HCT116 (cell line): ENCODE measurements at regions not wholly inside any gene's neighbourhood (a gene's known extent, or its start where the extent isn't known, plus 50 kb on each side); places are given as distances from the start of the nearest gene placed in this dataset.
"Not testable (repeated sequence)": the region's sequence is repeated elsewhere in the genome, so short reads cannot be mapped to it uniquely, and the experiment has no call there.

Experiments used
- ATAC-seq: fragments of 200-7000 bp; cut with Tn5 transposase; 2 replicates; pipeline ENCODE4 v1.9.1; 2020; ENCODE audit warnings: mild to moderate bottlenecking, moderate library complexity
- BruUV-seq: library from RNA; stranded (reverse); fragments of 400-500 nt; replicated peaks from 2 replicates; lab custom pipeline; 2021; lab: Mats Ljungman, UMichigan
- CTCF ChIA-PET: fragments of 300-600 bp; sonication (Branson Sonifier 250); formaldehyde crosslinking; loops from one replicate; lab custom pipeline; 2021; ENCODE audit warnings: antibody characterized with exemption; lab: Charles Lee
- POLR2A ChIA-PET: fragments of 300-600, 350-600 bp; sonication (Branson Sonifier 250); formaldehyde crosslinking; loops from one replicate; lab custom pipeline; 2021; ENCODE audit warnings: antibody characterized with exemption; lab: Charles Lee
- RAD21 ChIA-PET, 2 experiments: fragments of 300-600 bp; sonication (Branson Sonifier 250); formaldehyde crosslinking; loops; one replicate each; lab custom pipeline; 2023; ENCODE audit warnings: low total read pairs in 2 of 2; ENCODE audit not compliant: uncharacterized antibody in 2 of 2, unreplicated experiment in 2 of 2, low non-redundant PET in 1 of 2; lab: Charles Lee
- DNase-seq: peaks from one replicate; pipeline ENCODE4 v3.0.0-alpha.2; 2010; ENCODE audit warnings: low read depth, low spot score
- H2AFZ ChIP-seq: fragments of 200-600 bp; shearing (Covaris generic), sonication (generic); 2 replicates; pipeline ENCODE4 v1.6.1; 2017; ENCODE audit warnings: low read depth, mixed run types, mixed read lengths, antibody characterized with exemption, low read length; ENCODE audit not compliant: poor library complexity, severe bottlenecking
- H3K27ac ChIP-seq: 2 replicates; pipeline ENCODE4 v1.5.1; 2012; ENCODE audit warnings: low read depth, low read length
- H3K27me3 ChIP-seq: fragments of 200-600 bp; sonication (generic); 2 replicates; pipeline ENCODE4 v1.6.1; 2016; ENCODE audit warnings: mixed run types, low read length, mixed read lengths; ENCODE audit not compliant: insufficient read depth
- H3K36me3 ChIP-seq, 2 experiments: fragments of 200-500 bp in 1 of 2; fragments of 200-600 bp in 1 of 2; sonication (Bioruptor generic) in 1 of 2; sonication (generic) in 1 of 2; 2 replicates each; pipeline versions ENCODE4 v1.5.1 to v1.6.1; 2014 to 2016; ENCODE audit warnings: low read length in 2 of 2, inconsistent platforms in 1 of 2, mixed read lengths in 1 of 2, mixed run types in 1 of 2; ENCODE audit not compliant: insufficient read depth in 2 of 2, control insufficient read depth in 1 of 2
- H3K4me1 ChIP-seq, 2 experiments: fragments of 200-600 bp in 1 of 2; sonication (generic) in 1 of 2; 2 replicates each; pipeline versions ENCODE4 v1.5.1 to v1.6.1; 2012 to 2017; ENCODE audit warnings: low read length in 2 of 2, inconsistent platforms in 1 of 2, mild to moderate bottlenecking in 1 of 2, mixed read lengths in 1 of 2, mixed run types in 1 of 2, moderate library complexity in 1 of 2; ENCODE audit not compliant: insufficient read depth in 2 of 2, control insufficient read depth in 1 of 2
- H3K4me2 ChIP-seq: fragments of 200-600 bp; sonication (generic); 2 replicates; pipeline ENCODE4 v1.6.1; 2017; ENCODE audit warnings: mixed run types, low read length, mixed read lengths
- H3K4me3 ChIP-seq, 2 experiments: fragments of 200-600 bp in 1 of 2; sonication (generic) in 1 of 2; replicated peaks in 1 of 2; 2 replicates each; pipeline ENCODE4 v1.5.1; 2011 to 2016; ENCODE audit warnings: low read length in 2 of 2, control low read depth in 1 of 2, low read depth in 1 of 2, mild to moderate bottlenecking in 1 of 2, mixed read lengths in 1 of 2, mixed run types in 1 of 2
- H3K79me2 ChIP-seq: fragments of 200-600 bp; sonication (generic); 2 replicates; pipeline ENCODE4 v1.6.1; 2017; ENCODE audit warnings: mild to moderate bottlenecking, mixed run types, low read length, moderate library complexity, mixed read lengths; ENCODE audit not compliant: insufficient read depth
- H3K9ac ChIP-seq: fragments of 200-600 bp; sonication (generic); 2 replicates; pipeline ENCODE4 v1.6.1; 2016; ENCODE audit warnings: low read length, mixed read lengths
- H3K9me2 ChIP-seq: fragments of 200-600 bp; sonication (generic), shearing (Covaris generic); 2 replicates; pipeline ENCODE4 v1.6.1; 2017; ENCODE audit warnings: mixed run types, mild to moderate bottlenecking, moderate library complexity; ENCODE audit not compliant: insufficient read depth
- H3K9me3 ChIP-seq, 2 experiments: fragments of 200-500 bp in 1 of 2; fragments of 200-600 bp in 1 of 2; sonication (Bioruptor generic) in 1 of 2; sonication (generic) in 1 of 2; 2 replicates each; pipeline ENCODE4 v1.6.1; 2014 to 2017; ENCODE audit warnings: low read length in 2 of 2, mixed read lengths in 2 of 2, inconsistent platforms in 1 of 2, low read depth in 1 of 2, mild to moderate bottlenecking in 1 of 2, mixed run types in 1 of 2, moderate library complexity in 1 of 2; ENCODE audit not compliant: control insufficient read depth in 1 of 2, insufficient read depth in 1 of 2
- H4K20me1 ChIP-seq: fragments of 200-600 bp; sonication (generic), shearing (Covaris generic); 2 replicates; pipeline ENCODE4 v1.6.1; 2017; ENCODE audit warnings: mixed run types, mild to moderate bottlenecking, moderate library complexity; ENCODE audit not compliant: insufficient read depth
- EGR1 ChIP-seq: IDR thresholded peaks from 2 replicates; pipeline ENCODE4 v1.6.1; 2012; ENCODE audit warnings: low read depth
- ELF1 ChIP-seq: IDR thresholded peaks from 2 replicates; pipeline ENCODE4 v1.6.1; 2012; ENCODE audit warnings: low read depth, borderline replicate concordance
- EZH2phosphoT487 ChIP-seq: fragments of 200-600 bp; IDR thresholded peaks from 2 replicates; pipeline ENCODE4 v1.6.1; 2018; ENCODE audit warnings: antibody characterized with exemption, borderline replicate concordance
- POLR2AphosphoS5 ChIP-seq: IDR thresholded peaks from 2 replicates; pipeline ENCODE4 v1.6.1; 2011; ENCODE audit warnings: mild to moderate bottlenecking, low read depth, low read length, moderate library complexity
- TCF7L2 ChIP-seq: IDR thresholded peaks from 2 replicates; pipeline ENCODE4 v1.7.0; 2011; ENCODE audit warnings: borderline replicate concordance, inconsistent platforms; ENCODE audit not compliant: insufficient read depth, insufficient read length; ENCODE audit errors: extremely low read depth
- ZFX ChIP-seq: fragments of 450-650 bp; IDR thresholded peaks from 2 replicates; pipeline ENCODE4 v1.6.1; 2017
- intact Hi-C: fragments of 100-400 bp; cut with micrococcal nuclease; formaldehyde crosslinking; loops from 2 replicates; pipeline ENCODE4 v1.10.0; 2022

DNA sequence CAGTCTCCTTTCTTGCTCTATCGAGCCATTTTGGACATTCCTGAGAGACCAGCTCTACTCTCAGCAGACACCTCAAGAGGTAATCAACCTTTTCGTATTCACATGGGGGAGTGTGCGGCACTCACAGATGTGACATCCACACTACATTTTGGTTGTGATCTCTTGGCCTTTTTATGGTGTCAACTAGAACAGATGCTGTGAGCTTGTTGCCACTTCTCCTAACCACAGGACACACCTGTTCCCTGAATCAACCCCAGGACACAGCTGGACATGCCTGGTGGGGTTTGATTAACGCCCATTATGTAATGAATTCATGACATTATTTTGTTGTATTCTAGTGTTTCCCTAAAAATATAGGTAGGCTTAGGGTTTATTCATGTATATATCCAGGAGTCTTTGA, 1143.6 kb downstream of the TMEM121 start:
- ChIA-PET CTCF (no interaction called here), POLR2A (no interaction called here), RAD21 (no interaction called here)
- no peak overlapping the region for H2AFZ ChIP-seq
- no peak for TF ChIP-seq TCF7L2
- TF ChIP-seq EGR1, result no peak
- TF ChIP-seq ELF1, result no peak
- TF ChIP-seq EZH2phosphoT487, result no peak
- no peak for TF ChIP-seq POLR2AphosphoS5
- TF ChIP-seq ZFX, result no peak
- no peaks in the 10 kb centered on the region for H3K9me2 ChIP-seq
- no peak overlapping the region for H3K4me3 ChIP-seq
- ATAC-seq, result no peak
- no peaks in the 10 kb centered on the region for H4K20me1 ChIP-seq
- no TSS peak for BruUV-seq
- H3K27ac ChIP-seq, result no peak overlapping the region
- no peak overlapping the region for H3K9ac ChIP-seq
- DNase-seq, result no peak
- no peaks in the 10 kb centered on the region for H3K4me1 ChIP-seq
- H3K9me3 ChIP-seq, result peaks cover 11 to 18% of the 10 kb centered on the region in 2 experiments; a peak in 2 of 4 replicates
- intact Hi-C loops, result no loop called here
- H3K36me3 ChIP-seq, result no peaks in the 10 kb centered on the region
- no peaks in the 10 kb centered on the region for H3K79me2 ChIP-seq
- no peak overlapping the region for H3K4me2 ChIP-seq
- no peaks in the 10 kb centered on the region for H3K27me3 ChIP-seq

DNA sequence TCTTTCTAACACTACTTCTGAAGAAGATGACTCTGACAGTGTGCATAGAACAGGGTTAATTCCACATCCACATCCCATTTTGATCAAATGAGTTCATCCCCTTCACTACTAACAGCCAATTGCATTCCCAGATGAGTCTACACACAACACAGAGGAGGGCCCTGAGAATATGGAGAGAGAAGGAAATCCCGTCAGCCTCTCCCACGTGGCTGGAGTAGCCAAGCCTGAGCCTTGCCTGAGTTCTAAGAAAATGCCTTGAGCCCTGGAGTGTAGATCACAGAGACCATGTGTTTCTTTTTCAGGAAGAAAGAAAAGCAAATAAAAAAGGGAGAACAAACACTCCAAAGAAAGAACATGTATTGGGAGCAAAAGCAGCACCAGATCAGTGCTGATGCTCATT, 1147.7 kb downstream of the TMEM121 start:
- POLR2A ChIA-PET, BruUV-seq, CTCF ChIA-PET: not testable (repeated sequence)

DNA sequence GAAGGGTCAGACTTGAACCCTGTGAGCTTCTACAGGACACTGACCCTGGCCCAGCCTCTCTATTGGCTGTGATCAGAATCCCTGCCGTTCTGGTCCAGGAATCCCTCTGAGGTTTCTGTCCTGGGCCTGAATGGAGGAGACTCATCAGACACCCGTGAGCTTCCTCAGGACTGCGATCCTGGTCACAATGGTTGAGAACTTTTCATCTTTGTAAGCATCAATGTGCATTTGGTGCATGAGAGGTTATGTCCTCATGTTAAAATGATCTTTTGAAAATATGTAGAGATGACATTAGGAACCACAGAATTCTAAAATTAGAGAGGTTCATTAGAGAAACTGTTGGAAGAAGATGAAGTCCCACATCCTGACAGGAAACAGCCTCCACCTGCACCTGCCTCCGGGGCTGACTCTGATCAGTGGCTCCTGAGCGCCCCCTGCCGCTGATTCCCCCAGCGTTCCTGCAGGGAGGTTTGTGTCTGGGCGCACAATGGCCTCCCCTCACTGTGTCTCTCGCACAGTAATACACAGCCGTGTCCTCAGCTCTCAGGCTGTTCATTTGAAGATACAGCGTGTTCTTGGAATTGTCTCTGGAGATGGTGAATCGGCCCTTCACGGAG, 1148.2 kb downstream of the TMEM121 start:
- H3K9me2 ChIP-seq, DNase-seq, H3K36me3 ChIP-seq, H3K27ac ChIP-seq, H3K4me3 ChIP-seq, intact Hi-C loops, ATAC-seq, H3K4me2 ChIP-seq, POLR2A ChIA-PET, H3K9me3 ChIP-seq, H3K79me2 ChIP-seq, CTCF ChIA-PET, H3K9ac ChIP-seq, H3K27me3 ChIP-seq, H2AFZ ChIP-seq, H3K4me1 ChIP-seq, BruUV-seq, H4K20me1 ChIP-seq, RAD21 ChIA-PET: not testable (repeated sequence)

More for the DNA sequence above, 1147.7 kb downstream of the TMEM121 start:
- H4K20me1 ChIP-seq, H3K79me2 ChIP-seq, ATAC-seq, H3K4me3 ChIP-seq, H3K4me1 ChIP-seq, H2AFZ ChIP-seq, intact Hi-C loops, H3K36me3 ChIP-seq, RAD21 ChIA-PET, H3K27me3 ChIP-seq, H3K9me2 ChIP-seq, H3K9ac ChIP-seq, H3K27ac ChIP-seq, H3K9me3 ChIP-seq, H3K4me2 ChIP-seq, DNase-seq: not testable (repeated sequence)

DNA sequence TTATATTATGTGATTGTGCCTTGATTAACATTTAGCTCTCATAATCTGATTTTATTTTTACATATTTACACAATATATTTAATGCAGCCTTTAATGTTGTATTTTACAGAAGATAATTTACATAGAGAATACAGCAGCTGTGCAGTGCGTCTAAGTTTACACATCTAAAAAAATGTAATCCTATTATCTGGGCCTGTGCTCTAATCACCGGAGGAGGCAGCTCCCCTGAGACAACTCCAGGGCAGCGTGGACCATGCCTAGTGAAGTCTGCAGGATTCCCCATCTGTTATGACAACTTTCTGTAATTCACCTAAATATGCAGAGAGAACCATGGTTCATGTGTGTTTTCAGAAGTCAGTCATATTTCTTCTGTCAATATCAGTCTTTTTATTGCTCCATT, 1149.3 kb downstream of the TMEM121 start:
- H3K27me3 ChIP-seq, CTCF ChIA-PET, DNase-seq, H4K20me1 ChIP-seq, POLR2A ChIA-PET, RAD21 ChIA-PET, H3K4me2 ChIP-seq, BruUV-seq, H3K9me3 ChIP-seq, H3K27ac ChIP-seq, intact Hi-C loops, H3K36me3 ChIP-seq, H3K79me2 ChIP-seq, H2AFZ ChIP-seq, H3K9me2 ChIP-seq, H3K4me1 ChIP-seq, H3K9ac ChIP-seq, ATAC-seq, H3K4me3 ChIP-seq: not testable (repeated sequence)
